Activated CD4-positive, alpha-beta T cell treated with anti-CD3 and anti-CD28 coated beads, Interleukin-2, amount 50 U/mL, for 48 hours (primary cell): ENCODE measurements at regions not wholly inside any gene's neighbourhood (a gene's known extent, or its start where the extent isn't known, plus 50 kb on each side); places are given as distances from the start of the nearest gene placed in this dataset.

Experiments used
- DNase-seq, 2 experiments: peaks; one replicate each; pipeline ENCODE4 v3.0.0-alpha.2; 2020

DNA sequence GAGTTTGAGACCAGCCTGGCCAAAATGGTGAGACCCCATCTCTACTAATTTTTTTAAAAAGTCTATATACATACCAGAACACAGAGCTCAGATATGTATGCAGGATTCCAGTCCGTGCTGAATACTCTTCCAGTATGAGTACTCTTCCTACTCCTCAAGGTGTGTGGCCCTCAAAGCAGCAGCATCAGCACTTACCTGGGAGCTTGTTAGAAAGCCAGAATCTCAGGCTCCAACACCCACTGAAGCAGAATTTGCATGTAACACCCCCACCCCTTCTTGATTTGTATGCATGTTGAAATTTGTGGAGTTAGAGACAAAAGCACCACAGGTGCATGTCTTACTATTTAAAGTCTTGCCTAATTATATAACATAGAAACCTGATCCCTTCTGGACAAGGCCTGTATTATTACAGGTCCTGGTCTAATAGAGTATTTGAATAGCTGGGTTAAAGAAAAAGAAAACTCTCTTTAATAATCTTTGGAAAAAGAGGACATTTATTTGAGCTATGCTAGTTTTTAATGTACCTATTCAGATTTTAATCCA, 50.3 kb upstream of the NFE2L2 start:
- DNase-seq: no peak

DNA sequence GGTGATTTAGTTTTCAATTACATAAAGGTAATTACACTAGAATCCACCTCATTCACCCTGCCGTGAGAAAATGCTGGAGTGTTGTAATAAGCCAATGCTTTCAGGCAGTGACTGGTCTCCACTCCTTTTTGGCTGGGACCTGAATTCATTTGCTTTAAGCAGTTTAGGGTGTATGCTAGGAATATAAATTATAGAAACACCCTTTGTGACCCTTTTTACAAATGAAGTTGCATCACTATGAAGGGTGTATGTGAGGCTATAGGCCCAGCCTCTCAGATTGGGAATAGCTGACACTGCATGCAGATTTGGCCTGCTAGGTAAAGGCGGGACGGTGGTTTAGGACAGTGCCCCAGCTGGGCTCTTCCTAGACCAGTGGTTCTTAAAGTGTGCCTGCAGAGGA, 50.8 kb upstream of the NFE2L2 start:
- DNase-seq: no peak

GRCh38 chr2:177316756-177317155, 52.2 kb upstream of the NFE2L2 start:
- no peak for DNase-seq

DNA sequence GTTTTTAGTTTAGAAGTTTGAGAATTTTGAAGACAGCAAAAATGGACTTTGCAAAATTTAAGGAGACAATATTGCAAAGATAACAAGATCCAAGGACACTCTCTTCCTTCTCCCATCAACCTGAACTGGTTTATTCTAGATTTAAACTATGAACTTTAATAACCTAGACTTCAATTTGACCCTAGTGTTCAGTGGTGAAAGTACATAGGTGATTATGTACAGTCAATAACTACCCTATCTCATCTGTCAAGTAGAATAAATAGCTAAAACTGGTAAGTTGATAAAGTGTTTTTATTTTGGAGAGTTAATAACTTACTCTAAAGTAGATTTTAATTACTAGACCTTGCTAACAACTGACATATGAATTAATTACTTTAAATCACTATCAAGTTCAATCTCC, 52.9 kb upstream of the NFE2L2 start:
- no peak for DNase-seq

- no peak for DNase-seq
Observed at GRCh38 chr2:177317857-177318256, 53.3 kb upstream of the NFE2L2 start.

DNA sequence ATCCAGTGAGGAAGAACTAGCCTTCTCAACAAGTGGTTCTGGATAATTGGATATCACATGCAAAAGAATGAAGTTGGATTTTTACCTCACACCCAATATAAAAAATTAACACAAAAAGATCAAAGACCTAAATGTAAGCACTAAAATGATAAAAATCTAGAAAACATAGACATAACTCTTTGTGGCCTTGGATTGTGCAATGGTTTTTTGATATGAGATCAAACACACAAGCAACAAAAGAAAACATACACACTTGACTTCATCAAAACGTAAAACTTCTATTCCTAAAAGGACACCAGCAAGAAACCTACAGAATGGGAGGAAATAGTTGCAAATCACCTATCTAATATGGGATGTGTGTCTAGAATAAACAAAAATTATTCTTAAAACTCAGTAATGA, 54.1 kb upstream of the NFE2L2 start:
- DNase-seq: no peak

DNA sequence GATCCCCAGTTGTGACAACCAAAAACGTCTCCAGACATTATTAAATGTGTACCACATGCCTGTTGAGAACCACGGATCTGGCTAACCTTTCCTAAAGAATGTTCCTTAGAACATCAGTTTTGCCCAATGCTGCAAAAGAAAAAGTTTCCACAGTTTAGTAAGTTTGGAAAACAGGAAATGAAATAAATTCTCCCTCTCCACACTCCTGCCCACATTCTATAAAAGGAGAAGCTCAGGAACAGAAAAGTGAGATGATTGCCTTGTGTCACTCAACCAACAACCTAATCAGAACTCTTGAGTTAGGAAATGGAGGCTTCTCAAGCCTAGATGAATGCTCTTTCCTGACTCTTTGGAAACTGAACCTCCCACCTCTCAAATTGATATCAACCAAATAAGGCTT, 56.1 kb upstream of the NFE2L2 start:
- no peak for DNase-seq

GRCh38 chr2:177322801-177323261, 58.3 kb upstream of the NFE2L2 start:
- DNase-seq: no peak

- no peak for DNase-seq
Observed at GRCh38 chr2:177324797-177325196, 60.3 kb upstream of the NFE2L2 start.

- DNase-seq: no peak
Observed at GRCh38 chr2:177325554-177325953, 61.0 kb upstream of the NFE2L2 start.

- DNase-seq: no peak
Observed at GRCh38 chr2:177326005-177326404, 61.5 kb upstream of the NFE2L2 start.

- no peak for DNase-seq
Observed at GRCh38 chr2:177326591-177326990, 62.1 kb upstream of the NFE2L2 start.

- no peak for DNase-seq
Observed at GRCh38 chr2:177327009-177327408, 62.5 kb upstream of the NFE2L2 start.

GRCh38 chr2:177328056-177328455, 63.5 kb upstream of the NFE2L2 start:
- no peak for DNase-seq

DNA sequence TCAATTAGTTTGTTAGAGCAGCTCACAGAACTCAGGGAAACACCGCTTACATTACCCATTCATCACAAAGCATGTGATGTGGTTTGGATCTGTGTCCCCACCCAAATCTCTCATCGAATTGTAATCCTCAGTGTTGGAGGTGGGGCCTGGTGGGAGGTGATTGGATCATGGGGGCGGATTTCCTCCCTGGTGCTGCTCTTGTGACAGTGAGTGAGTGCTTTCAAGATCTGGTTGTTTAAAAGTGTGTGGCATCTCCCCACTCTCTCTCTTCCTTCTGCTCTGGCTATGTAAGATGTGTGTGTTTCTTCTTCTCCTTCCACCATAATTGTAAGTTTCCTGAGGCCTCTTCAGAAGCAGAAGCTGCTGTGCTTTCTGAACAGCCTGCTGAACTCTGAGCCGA, 63.5 kb upstream of the AGPS start:
- DNase-seq: no peak

- no peak for DNase-seq
Observed at GRCh38 chr2:177331466-177331997, 61.0 kb upstream of the AGPS start.

GRCh38 chr2:177332026-177332991, 60.3 kb upstream of the AGPS start:
- peak; percentile 7 to 21 for DNase-seq

DNA sequence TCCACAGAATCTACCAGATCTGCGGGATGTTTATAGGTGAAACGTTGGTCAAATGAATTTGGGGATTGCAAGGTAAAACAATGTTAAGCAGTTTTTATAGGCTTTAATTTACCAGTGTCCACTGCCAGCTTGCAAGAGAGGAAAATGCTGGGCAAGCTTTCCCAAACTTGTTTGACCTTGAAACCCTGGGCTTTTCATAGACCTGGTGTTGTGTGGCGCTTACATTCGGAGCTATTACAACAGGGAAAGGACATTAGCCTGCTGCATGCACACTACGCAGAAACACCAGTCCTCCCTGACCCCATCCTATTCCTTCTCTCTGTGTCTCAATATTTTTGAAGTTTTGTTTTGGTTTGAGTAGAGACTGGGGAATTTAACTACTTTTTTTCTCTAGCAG, 59.6 kb upstream of the AGPS start:
- no peak for DNase-seq

GRCh38 chr2:177334940-177335543, 57.5 kb upstream of the AGPS start:
- DNase-seq: no peak

DNA sequence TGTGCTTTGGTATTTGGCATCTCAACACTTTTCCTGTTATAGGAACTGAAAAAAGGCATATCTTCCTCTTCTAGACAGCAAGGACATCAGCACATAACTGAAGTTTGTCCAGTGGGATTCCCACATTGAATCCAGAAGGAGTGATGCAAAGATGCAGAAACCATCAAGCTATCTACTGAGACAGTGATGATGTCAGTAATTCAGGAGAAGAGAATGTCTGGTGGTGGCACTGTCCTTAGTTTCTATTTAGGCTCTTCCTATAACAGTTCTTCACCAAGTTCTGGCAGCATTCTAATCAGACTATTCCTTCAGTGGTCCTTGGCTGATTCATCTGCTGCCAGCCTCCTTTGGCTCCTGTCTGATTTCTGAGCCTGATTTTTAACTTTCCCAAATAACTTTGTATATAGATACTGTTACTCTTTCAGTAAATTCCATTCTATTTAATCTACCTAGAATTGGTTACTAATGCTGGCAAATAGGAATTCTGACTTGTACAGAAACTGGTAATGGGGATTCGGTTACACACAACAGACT, 56.6 kb upstream of the AGPS start:
- no peak for DNase-seq

DNA sequence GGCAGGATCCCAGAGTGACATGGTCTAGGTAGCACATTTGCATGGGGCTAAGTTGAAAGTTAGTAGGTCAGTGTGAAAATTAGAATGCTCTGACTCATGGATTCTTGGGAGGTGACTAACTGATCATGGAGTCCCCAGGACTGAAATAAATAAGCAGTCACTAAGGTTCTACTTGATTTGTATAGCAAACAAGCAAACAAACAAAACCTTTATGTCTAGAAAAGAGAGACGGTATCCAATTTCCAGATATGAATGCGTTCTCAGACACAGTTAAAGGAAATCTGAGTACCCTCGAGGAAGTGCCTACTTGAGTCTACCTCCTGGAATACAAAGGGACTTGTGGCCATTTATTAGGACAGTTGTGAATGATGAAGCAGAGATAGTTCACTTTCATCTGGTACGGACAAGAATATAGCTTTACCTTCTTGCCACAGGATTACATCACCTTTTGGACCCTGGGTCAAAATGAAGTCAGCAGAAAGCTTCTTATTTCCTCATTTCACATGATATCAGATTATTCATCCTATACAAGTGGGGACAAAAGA, 54.3 kb upstream of the AGPS start:
- DNase-seq: no peak

DNA sequence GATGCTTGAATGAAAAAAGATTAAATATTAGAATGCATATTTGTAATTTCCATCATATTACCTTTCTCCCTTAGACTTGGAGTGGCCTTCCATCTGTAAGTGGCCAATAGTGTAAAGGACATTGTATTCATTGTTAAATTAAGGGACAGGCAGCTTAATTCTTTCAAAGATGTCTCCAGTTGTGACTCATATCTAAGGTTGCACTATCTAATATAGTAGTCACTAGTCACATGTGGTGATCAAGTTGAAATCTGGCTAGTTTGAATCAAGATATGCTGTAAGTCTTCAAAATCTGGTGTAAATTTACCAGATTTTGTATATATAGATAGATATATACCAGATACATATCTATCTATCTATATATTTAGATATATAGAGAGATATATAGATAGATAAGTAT, 52.4 kb upstream of the AGPS start:
- no peak for DNase-seq

GRCh38 chr2:177342736-177343135, 49.8 kb upstream of the AGPS start:
- DNase-seq: no peak
